Neutrophil (primary cell): ENCODE measurements at regions not wholly inside any gene's neighbourhood (a gene's known extent, or its start where the extent isn't known, plus 50 kb on each side); places are given as distances from the start of the nearest gene placed in this dataset.

Source experiments
- H3K27ac ChIP-seq: fragments of 200-600 bp; sonication (generic); 2 replicates; pipeline ENCODE4 v1.5.1; 2016; ENCODE audit warnings: mild to moderate bottlenecking, moderate library complexity
- H3K27me3 ChIP-seq: fragments of 200-600 bp; sonication (generic); 2 replicates; pipeline ENCODE4 v1.6.0; 2016; ENCODE audit warnings: mild to moderate bottlenecking
- H3K36me3 ChIP-seq: fragments of 200-600 bp; sonication (generic); 2 replicates; pipeline ENCODE4 v1.5.1; 2017
- H3K4me1 ChIP-seq, 2 experiments: fragments of 200-600 bp in 1 of 2; sonication (generic) in 1 of 2; 1 replicate in 1 of 2; 2 replicates in 1 of 2; pipeline versions ENCODE4 v1.5.1 to v1.6.1; 2013 to 2016; ENCODE audit warnings: low read depth in 1 of 2, low read length in 1 of 2, mild to moderate bottlenecking in 1 of 2, moderate library complexity in 1 of 2; ENCODE audit not compliant: control insufficient read depth in 1 of 2, insufficient read depth in 1 of 2
- H3K4me3 ChIP-seq, 2 experiments: fragments of 200-600 bp in 1 of 2; sonication (generic) in 1 of 2; 1 replicate in 1 of 2; 2 replicates in 1 of 2; pipeline ENCODE4 v1.5.1; 2013 to 2016; ENCODE audit warnings: low read depth in 1 of 2, low read length in 1 of 2, mild to moderate bottlenecking in 1 of 2, moderate library complexity in 1 of 2
- H3K9me3 ChIP-seq: fragments of 200-600 bp; sonication (generic); 2 replicates; pipeline ENCODE4 v1.5.1; 2016
- TF ChIP-seq, protein P1 (sequence below): fragments of 200-600 bp; sonication (generic); IDR thresholded peaks from 2 replicates; pipeline ENCODE4 v1.5.1; 2016; ENCODE audit warnings: antibody characterized with exemption

DNA sequence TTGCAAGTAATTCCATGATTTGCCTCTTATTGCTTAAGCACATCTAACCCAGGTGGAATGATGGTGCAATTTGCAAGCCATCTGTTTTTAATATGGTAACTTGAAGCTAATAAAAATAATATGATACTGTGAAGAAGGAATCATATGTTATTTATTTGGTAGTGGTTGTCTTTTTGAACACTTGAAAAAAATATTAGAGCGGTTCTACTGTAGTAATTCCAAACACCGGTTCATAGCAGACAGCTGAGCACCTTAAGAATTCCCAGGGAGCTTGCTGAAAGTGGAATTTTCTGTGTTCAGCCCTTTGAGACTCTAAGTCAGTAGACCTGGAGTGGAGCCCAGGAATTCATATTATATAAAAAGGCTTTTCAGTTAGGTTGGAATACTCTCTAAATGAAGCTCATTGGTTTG, 687.4 kb downstream of the EDEM1 start:
- Histone ChIP-seq H3K9me3 (no peaks in the 10 kb centered on the region), H3K4me1 (no peaks in the 10 kb centered on the region), H3K27ac (no peak overlapping the region), H3K36me3 (no peaks in the 10 kb centered on the region), H3K27me3 (no peaks in the 10 kb centered on the region), H3K4me3 (no peak overlapping the region)
- TF ChIP-seq, protein P1, sequence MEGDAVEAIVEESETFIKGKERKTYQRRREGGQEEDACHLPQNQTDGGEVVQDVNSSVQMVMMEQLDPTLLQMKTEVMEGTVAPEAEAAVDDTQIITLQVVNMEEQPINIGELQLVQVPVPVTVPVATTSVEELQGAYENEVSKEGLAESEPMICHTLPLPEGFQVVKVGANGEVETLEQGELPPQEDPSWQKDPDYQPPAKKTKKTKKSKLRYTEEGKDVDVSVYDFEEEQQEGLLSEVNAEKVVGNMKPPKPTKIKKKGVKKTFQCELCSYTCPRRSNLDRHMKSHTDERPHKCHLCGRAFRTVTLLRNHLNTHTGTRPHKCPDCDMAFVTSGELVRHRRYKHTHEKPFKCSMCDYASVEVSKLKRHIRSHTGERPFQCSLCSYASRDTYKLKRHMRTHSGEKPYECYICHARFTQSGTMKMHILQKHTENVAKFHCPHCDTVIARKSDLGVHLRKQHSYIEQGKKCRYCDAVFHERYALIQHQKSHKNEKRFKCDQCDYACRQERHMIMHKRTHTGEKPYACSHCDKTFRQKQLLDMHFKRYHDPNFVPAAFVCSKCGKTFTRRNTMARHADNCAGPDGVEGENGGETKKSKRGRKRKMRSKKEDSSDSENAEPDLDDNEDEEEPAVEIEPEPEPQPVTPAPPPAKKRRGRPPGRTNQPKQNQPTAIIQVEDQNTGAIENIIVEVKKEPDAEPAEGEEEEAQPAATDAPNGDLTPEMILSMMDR, result no peak

DNA sequence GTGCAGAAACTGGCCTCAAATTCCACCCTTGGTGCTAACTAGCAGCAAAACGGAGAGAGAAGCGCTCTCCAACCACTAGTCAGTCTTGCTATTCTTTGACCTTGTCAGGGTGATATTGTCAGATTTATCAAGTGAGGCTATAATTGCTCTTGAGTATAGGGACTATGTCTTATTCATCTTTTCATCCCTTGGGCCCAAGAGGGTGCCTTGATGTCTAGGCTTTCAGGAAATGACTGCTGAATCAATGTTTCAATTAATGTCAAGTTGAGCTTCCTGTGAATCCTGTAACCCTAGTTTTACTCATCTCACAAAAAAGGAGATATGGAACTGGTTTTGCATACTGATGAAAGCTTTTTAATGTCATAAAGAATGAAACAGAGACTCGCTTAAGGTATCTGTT, 701.3 kb downstream of the EDEM1 start:
- Histone ChIP-seq H3K4me1 (no peaks in the 10 kb centered on the region), H3K36me3 (no peaks in the 10 kb centered on the region), H3K27ac (no peak overlapping the region), H3K4me3 (no peak overlapping the region), H3K27me3 (no peaks in the 10 kb centered on the region), H3K9me3 (no peaks in the 10 kb centered on the region)
- TF ChIP-seq, protein P1, result no peak

DNA sequence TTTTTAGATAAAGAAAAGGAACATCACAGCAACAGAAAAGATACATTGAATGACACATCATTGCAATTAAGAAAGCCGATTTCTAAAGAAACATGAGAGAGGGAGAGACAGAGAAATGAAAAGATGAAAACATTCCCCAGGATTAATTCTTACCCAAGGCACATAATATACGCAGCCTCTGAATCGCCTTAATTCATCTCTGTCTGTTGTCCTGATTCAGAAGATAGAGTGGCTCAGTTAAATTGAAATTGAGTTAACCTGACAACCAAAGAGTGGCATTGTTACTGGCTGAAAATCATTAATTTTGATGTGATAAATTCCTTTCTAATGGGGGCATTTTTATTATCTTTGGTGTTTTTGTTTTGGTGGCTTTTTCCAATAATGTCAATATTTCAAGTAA, 701.9 kb downstream of the EDEM1 start:
- no peaks in the 10 kb centered on the region for H3K4me1 ChIP-seq
- H3K36me3 ChIP-seq, result no peaks in the 10 kb centered on the region
- no peak overlapping the region for H3K27ac ChIP-seq
- H3K27me3 ChIP-seq, result no peaks in the 10 kb centered on the region
- H3K9me3 ChIP-seq, result no peaks in the 10 kb centered on the region
- H3K4me3 ChIP-seq, result no peak overlapping the region
- TF ChIP-seq, protein P1, result no peak

DNA sequence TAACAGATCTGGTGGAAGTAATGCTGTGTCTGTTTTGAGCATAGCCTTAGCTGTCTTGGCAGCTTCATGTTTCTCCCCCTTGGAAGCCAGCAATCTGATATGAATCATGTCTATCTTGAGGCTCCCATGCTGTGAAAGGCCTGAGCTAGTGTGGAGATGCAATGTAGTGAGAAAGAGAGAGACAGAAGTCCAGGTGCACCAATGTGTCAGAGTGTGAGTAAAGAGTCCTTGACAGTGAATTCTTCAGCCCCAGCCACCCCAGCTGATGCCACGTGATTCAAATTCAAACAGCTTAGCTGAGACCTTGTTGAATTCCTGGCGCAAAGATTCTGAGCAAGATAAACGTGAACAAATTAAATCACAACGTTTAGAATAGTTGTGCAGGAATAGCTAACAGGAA, 704.2 kb downstream of the EDEM1 start:
- H3K4me3 ChIP-seq, result no peak overlapping the region
- no peaks in the 10 kb centered on the region for H3K27me3 ChIP-seq
- H3K9me3 ChIP-seq, result no peaks in the 10 kb centered on the region
- no peak overlapping the region for H3K27ac ChIP-seq
- TF ChIP-seq, protein P1, result no peak
- no peaks in the 10 kb centered on the region for H3K36me3 ChIP-seq
- H3K4me1 ChIP-seq, result no peaks in the 10 kb centered on the region

DNA sequence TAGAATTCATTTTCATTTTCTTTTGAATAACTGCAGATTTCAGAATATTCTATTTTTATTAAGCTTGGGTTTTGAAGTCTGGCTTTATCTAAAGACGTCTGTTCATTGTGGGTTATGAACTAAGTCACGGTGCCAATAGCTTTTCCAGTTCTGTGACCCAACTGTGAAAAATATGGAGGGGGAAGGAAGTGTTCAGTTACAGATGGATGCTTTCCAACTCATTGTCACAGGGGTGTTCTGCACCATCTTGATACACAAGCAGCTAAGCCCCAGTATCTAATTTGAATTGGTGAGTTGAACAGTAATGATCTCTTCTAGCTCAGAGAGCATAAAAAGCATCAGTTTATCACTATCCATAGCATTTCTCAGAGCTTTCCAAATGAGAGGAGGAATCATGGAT, 710.6 kb downstream of the EDEM1 start:
- no peak overlapping the region for H3K4me3 ChIP-seq
- no peaks in the 10 kb centered on the region for H3K27me3 ChIP-seq
- no peaks in the 10 kb centered on the region for H3K36me3 ChIP-seq
- no peaks in the 10 kb centered on the region for H3K4me1 ChIP-seq
- H3K27ac ChIP-seq, result no peak overlapping the region
- no peaks in the 10 kb centered on the region for H3K9me3 ChIP-seq
- TF ChIP-seq, protein P1, result no peak
